HepG2 (cell line): ENCODE measurements at regions not wholly inside any gene's neighbourhood (a gene's known extent, or its start where the extent isn't known, plus 50 kb on each side); places are given as distances from the start of the nearest gene placed in this dataset.

Experiments
- ATAC-seq: fragments of 200-7000 bp; cut with Tn5 transposase; 3 replicates; pipeline ENCODE4 v1.9.1; 2020; ENCODE audit warnings: mild to moderate bottlenecking, moderate library complexity
- BruUV-seq: library from RNA; stranded (reverse); fragments of 400-500 nt; replicated peaks from 2 replicates; lab custom pipeline; 2021; lab: Mats Ljungman, UMichigan
- CTCF ChIA-PET: fragments of 300-600 bp; formaldehyde crosslinking; extraction: SDS; loops from one replicate; lab custom pipeline; 2021; ENCODE audit warnings: low total read pairs, inconsistent platforms, low intra/inter-chr PET ratio; lab: Yijun Ruan, JAX
- POLR2A ChIA-PET: fragments of 350-600 bp; sonication (Branson Sonifier 250); formaldehyde crosslinking; loops from one replicate; lab custom pipeline; 2020; ENCODE audit warnings: antibody characterized with exemption, inconsistent platforms; lab: Yijun Ruan, JAX
- DNase-seq: peaks from one replicate; pipeline ENCODE4 v3.0.0-alpha.2; 2015; ENCODE audit warnings: low spot score
- FAIRE-seq: peaks from 3 replicates; lab custom pipeline; 2011; peaks lifted over from hg19 to GRCh38; lab: Jason Lieb, UNC
- H2AFZ ChIP-seq: one replicate; pipeline ENCODE4 v1.6.1; 2011; ENCODE audit warnings: low read length, inconsistent platforms
- H3K27ac ChIP-seq: fragments of 300-600 bp; 3 replicates; pipeline ENCODE4 v1.8.0; 2011; ENCODE audit warnings: mixed run types, mild to moderate bottlenecking, mixed read lengths, low read length, inconsistent platforms; ENCODE audit not compliant: insufficient read depth; ENCODE audit errors: extremely low read length
- H3K27me3 ChIP-seq, 2 experiments: fragments of 200-600 bp in 1 of 2; 2 replicates in 1 of 2; 3 replicates in 1 of 2; pipeline versions ENCODE4 v1.6.0 to v1.8.0; 2011; ENCODE audit warnings: low read length in 2 of 2, mild to moderate bottlenecking in 2 of 2, moderate library complexity in 2 of 2, inconsistent platforms in 1 of 2; ENCODE audit not compliant: insufficient read depth in 2 of 2, control insufficient read depth in 1 of 2
- H3K36me3 ChIP-seq, 2 experiments: fragments of 200-600 bp in 1 of 2; replicated peaks in 1 of 2; 2 replicates in 1 of 2; 3 replicates in 1 of 2; pipeline versions ENCODE4 v1.5.1 to v1.8.0; 2011; ENCODE audit warnings: low read length in 2 of 2, inconsistent platforms in 1 of 2; ENCODE audit not compliant: insufficient read depth in 2 of 2, control insufficient read depth in 1 of 2
- H3K4me1 ChIP-seq: 2 replicates; pipeline ENCODE4 v1.5.1; 2012; ENCODE audit warnings: low read length, inconsistent platforms; ENCODE audit not compliant: insufficient read depth
- H3K4me2 ChIP-seq: 2 replicates; pipeline ENCODE4 v1.6.0; 2011; ENCODE audit warnings: low read depth, low read length, inconsistent platforms
- H3K4me3 ChIP-seq, 3 experiments: fragments of 200-600 bp in 1 of 3; sonication (generic), shearing (Covaris generic) in 1 of 3; replicated peaks in 1 of 3; 2 replicates each; pipeline ENCODE4 v1.5.1; 2011 to 2016; ENCODE audit warnings: low read length in 3 of 3, inconsistent platforms in 2 of 3, low read depth in 2 of 3, mild to moderate bottlenecking in 2 of 3, control low read depth in 1 of 3, mixed read lengths in 1 of 3; ENCODE audit not compliant: insufficient read depth in 1 of 3
- H3K79me2 ChIP-seq: one replicate; pipeline ENCODE4 v1.6.1; 2011; ENCODE audit warnings: low read length, inconsistent platforms; ENCODE audit not compliant: insufficient read depth
- H3K9ac ChIP-seq: 2 replicates; pipeline ENCODE4 v1.6.0; 2011; ENCODE audit warnings: mild to moderate bottlenecking, low read depth, low read length, inconsistent platforms; ENCODE audit not compliant: insufficient read depth
- H3K9me3 ChIP-seq: 2 replicates; pipeline ENCODE4 v1.5.1; 2012; ENCODE audit warnings: mild to moderate bottlenecking, low read length
- H4K20me1 ChIP-seq: 2 replicates; pipeline ENCODE4 v1.6.0; 2011; ENCODE audit warnings: inconsistent platforms, mild to moderate bottlenecking, low read length, moderate library complexity; ENCODE audit not compliant: insufficient read depth
- FOXK1 ChIP-seq: sonication (generic); formaldehyde crosslinking; IDR thresholded peaks from 2 replicates; pipeline ENCODE4 v1.4.0; 2020; ENCODE audit warnings: low read depth, missing genetic modification reagents, borderline replicate concordance
- FOXK2 ChIP-seq: fragments of 450-650 bp; IDR thresholded peaks from 2 replicates; pipeline ENCODE4 v1.6.1; 2016
- MAFF ChIP-seq: IDR thresholded peaks from 2 replicates; pipeline ENCODE4 v1.6.1; 2011; ENCODE audit warnings: low read depth, low read length, improper control_type of control experiment
- MAFK ChIP-seq, 2 experiments: IDR thresholded peaks in 1 of 2; conservative IDR thresholded peaks in 1 of 2; 2 replicates each; pipeline ENCODE4 v1.6.1; 2011; ENCODE audit warnings: improper control_type of control experiment in 2 of 2, low read length in 2 of 2
- NR2F2 ChIP-seq: IDR thresholded peaks from 2 replicates; pipeline ENCODE4 v1.6.1; 2012; ENCODE audit warnings: low read depth, inconsistent platforms, borderline replicate concordance
- ZNF329 ChIP-seq: sonication (generic); formaldehyde crosslinking; IDR thresholded peaks from 2 replicates; pipeline ENCODE4 v1.9.0; 2021; ENCODE audit warnings: low read depth, mild to moderate bottlenecking, missing genetic modification reagents
- ZNF75D ChIP-seq: sonication (generic); formaldehyde crosslinking; IDR thresholded peaks from 2 replicates; pipeline ENCODE4 v1.8.1; 2023; ENCODE audit warnings: missing genetic modification reagents, mild to moderate bottlenecking, borderline replicate concordance
- ZNF878 ChIP-seq: sonication (generic); formaldehyde crosslinking; IDR thresholded peaks from 2 replicates; pipeline ENCODE4 v1.8.1; 2023; ENCODE audit warnings: mild to moderate bottlenecking, missing genetic modification reagents, moderate library complexity
- WGBS: methylation state at CpG from one replicate; pipeline ENCODE4 v1.1.6; 2017; ENCODE audit warnings: low lambda C conversion rate; 5-methylcytosine and 5-hydroxymethylcytosine counted together
- in situ Hi-C: cut with HindIII; loops from 2 replicates; pipeline ENCODE4 v1.10.0; 2017; ENCODE audit warnings: low pct_unique_long_range_greater_than_20kb; ENCODE audit not compliant: extremely low pct_ligation_motif_present
- intact Hi-C: fragments of 100-400 bp; cut with micrococcal nuclease; formaldehyde crosslinking; loops from one replicate; pipeline ENCODE4 v1.10.0; 2022; ENCODE audit not compliant: unreplicated experiment

GRCh38 chr6:5846889-5847288, 159.8 kb downstream of the NRN1 start:
- FAIRE-seq (no peak), DNase-seq (no peak), ATAC-seq (no peak)
- Histone ChIP-seq H2AFZ (no peak overlapping the region), H3K4me3 (no peak overlapping the region), H3K79me2 (no peaks in the 10 kb centered on the region), H3K36me3 (no peaks in the 10 kb centered on the region), H3K4me2 (no peak overlapping the region), H3K9ac (no peak overlapping the region), H3K9me3 (no peaks in the 10 kb centered on the region), H4K20me1 (no peaks in the 10 kb centered on the region), H3K27ac (no peak overlapping the region), H3K27me3 (peaks cover 8 to 75% of the 10 kb centered on the region in 2 experiments), H3K4me1 (no peaks in the 10 kb centered on the region)
- in situ Hi-C loops, result no loop called here
- intact Hi-C loops, result no loop called here
- BruUV-seq, result no TSS peak
- ChIA-PET POLR2A (no interaction called here), CTCF (no interaction called here)
- no peak for TF ChIP-seq NR2F2
- no peak for TF ChIP-seq ZNF75D (CRISPR knock-in tag)
- WGBS, result 0% methylated on average over 2 of the region's 2 CpGs

- Histone ChIP-seq H2AFZ (no peak overlapping the region), H3K27me3 (peaks cover 10 to 72% of the 10 kb centered on the region in 2 experiments), H3K79me2 (no peaks in the 10 kb centered on the region), H3K36me3 (no peaks in the 10 kb centered on the region), H3K9ac (no peak overlapping the region), H3K4me1 (no peaks in the 10 kb centered on the region), H3K4me2 (no peak overlapping the region), H3K27ac (no peak overlapping the region), H3K4me3 (no peak overlapping the region), H3K9me3 (no peaks in the 10 kb centered on the region), H4K20me1 (no peaks in the 10 kb centered on the region)
- no peak for ATAC-seq
- ChIA-PET CTCF (no interaction called here), POLR2A (no interaction called here)
- WGBS, result 31% methylated on average over 7 of the region's 7 CpGs
- no TSS peak for BruUV-seq
- no peak for FAIRE-seq
- in situ Hi-C loops (no loop called here), intact Hi-C loops (no loop called here)
- TF ChIP-seq FOXK1 (CRISPR knock-in tag) (no peak), FOXK2 (no peak), ZNF878 (CRISPR knock-in tag) (no peak), MAFF (0 out of 2 replicates have a peak, but pooled peaks have one; percentile 7), MAFK (conservative IDR thresholded peaks at IDR 0.05 in 1 of 2, IDR thresholded peaks at IDR 0.05 in 1 of 2; ENCODE audit: low read length in 2 of 2) (peak in 1 of 2 experiments; percentile 40; a peak in 1 of 4 replicates), ZNF329 (CRISPR knock-in tag) (no peak)
- no peak for DNase-seq
Measured at GRCh38 chr6:5846335-5846734, 160.4 kb downstream of the NRN1 start.
